ENCODE measurements at regions not wholly inside any gene's neighbourhood (a gene's known extent, or its start where the extent isn't known, plus 50 kb on each side); places are given as distances from the start of the nearest gene placed in this dataset.

GRCh38 chr1:57671750-57672149 is 247.9 kb upstream of the DAB1 start:
- TF ChIP-seq FOSL1 (IDR thresholded peaks at IDR 0.05; ENCODE audit: low read depth) (no peak), CBX3 (IDR thresholded peaks at IDR 0.05; ENCODE audit: low read depth) (no peak), ZFX (IDR thresholded peaks at IDR 0.05) (no peak), EGR1 (IDR thresholded peaks at IDR 0.05; ENCODE audit: low read depth) (no peak), YY1 (IDR thresholded peaks at IDR 0.05; ENCODE audit: extremely low read depth, insufficient replicate concordance, low read depth, low read length) (no peak), POLR2AphosphoS5 (IDR thresholded peaks at IDR 0.05; ENCODE audit: low read depth, low read length) (no peak), JUND (IDR thresholded peaks at IDR 0.05) (no peak), SP1 (IDR thresholded peaks at IDR 0.05; ENCODE audit: low read depth) (no peak)
- TF ChIP-seq, protein P1, sequence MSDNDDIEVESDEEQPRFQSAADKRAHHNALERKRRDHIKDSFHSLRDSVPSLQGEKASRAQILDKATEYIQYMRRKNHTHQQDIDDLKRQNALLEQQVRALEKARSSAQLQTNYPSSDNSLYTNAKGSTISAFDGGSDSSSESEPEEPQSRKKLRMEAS (IDR thresholded peaks at IDR 0.05): no peak
- TF ChIP-seq, protein P2, sequence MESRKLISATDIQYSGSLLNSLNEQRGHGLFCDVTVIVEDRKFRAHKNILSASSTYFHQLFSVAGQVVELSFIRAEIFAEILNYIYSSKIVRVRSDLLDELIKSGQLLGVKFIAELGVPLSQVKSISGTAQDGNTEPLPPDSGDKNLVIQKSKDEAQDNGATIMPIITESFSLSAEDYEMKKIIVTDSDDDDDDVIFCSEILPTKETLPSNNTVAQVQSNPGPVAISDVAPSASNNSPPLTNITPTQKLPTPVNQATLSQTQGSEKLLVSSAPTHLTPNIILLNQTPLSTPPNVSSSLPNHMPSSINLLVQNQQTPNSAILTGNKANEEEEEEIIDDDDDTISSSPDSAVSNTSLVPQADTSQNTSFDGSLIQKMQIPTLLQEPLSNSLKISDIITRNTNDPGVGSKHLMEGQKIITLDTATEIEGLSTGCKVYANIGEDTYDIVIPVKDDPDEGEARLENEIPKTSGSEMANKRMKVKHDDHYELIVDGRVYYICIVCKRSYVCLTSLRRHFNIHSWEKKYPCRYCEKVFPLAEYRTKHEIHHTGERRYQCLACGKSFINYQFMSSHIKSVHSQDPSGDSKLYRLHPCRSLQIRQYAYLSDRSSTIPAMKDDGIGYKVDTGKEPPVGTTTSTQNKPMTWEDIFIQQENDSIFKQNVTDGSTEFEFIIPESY (IDR thresholded peaks at IDR 0.05; ENCODE audit: extremely low read depth, insufficient replicate concordance, low read length): no peak
- Histone ChIP-seq H3K9me2 (ENCODE audit: insufficient read depth) (no peaks in the 10 kb centered on the region), H3K9me3 (ENCODE audit: control insufficient read depth in 1 of 2, insufficient read depth in 1 of 2, low read depth in 1 of 2, low read length in 2 of 2) (no peaks in the 10 kb centered on the region), H3K4me2 (ENCODE audit: low read length) (no peak overlapping the region), H4K20me1 (ENCODE audit: insufficient read depth) (no peaks in the 10 kb centered on the region), H3K4me1 (ENCODE audit: control insufficient read depth in 1 of 2, insufficient read depth in 2 of 2, low read length in 2 of 2) (no peaks in the 10 kb centered on the region), H3K4me3 (replicated peaks in 1 of 2; ENCODE audit: low read depth in 1 of 2, low read length in 2 of 2) (no peak overlapping the region), H3K27ac (ENCODE audit: low read depth, low read length) (no peak overlapping the region), H3K27me3 (ENCODE audit: insufficient read depth, low read length) (no peaks in the 10 kb centered on the region), H3K9ac (ENCODE audit: low read length) (no peak overlapping the region), H3K79me2 (ENCODE audit: insufficient read depth, low read length) (no peaks in the 10 kb centered on the region), H2AFZ (ENCODE audit: low read depth, low read length, poor library complexity, severe bottlenecking) (no peak overlapping the region), H3K36me3 (ENCODE audit: control insufficient read depth in 1 of 2, insufficient read depth in 2 of 2, low read length in 2 of 2) (no peaks in the 10 kb centered on the region)
- ChIA-PET RAD21 (ENCODE audit: low non-redundant PET in 1 of 2, low total read pairs in 2 of 2, uncharacterized antibody in 2 of 2, unreplicated experiment in 2 of 2) (no interaction called here), CTCF (no interaction called here), POLR2A (no interaction called here)
- BruUV-seq (replicated peaks): no TSS peak
- ATAC-seq (no peak), DNase-seq (ENCODE audit: low read depth, low spot score) (no peak)
- intact Hi-C loops (cut with micrococcal nuclease): no loop called here

DNA sequence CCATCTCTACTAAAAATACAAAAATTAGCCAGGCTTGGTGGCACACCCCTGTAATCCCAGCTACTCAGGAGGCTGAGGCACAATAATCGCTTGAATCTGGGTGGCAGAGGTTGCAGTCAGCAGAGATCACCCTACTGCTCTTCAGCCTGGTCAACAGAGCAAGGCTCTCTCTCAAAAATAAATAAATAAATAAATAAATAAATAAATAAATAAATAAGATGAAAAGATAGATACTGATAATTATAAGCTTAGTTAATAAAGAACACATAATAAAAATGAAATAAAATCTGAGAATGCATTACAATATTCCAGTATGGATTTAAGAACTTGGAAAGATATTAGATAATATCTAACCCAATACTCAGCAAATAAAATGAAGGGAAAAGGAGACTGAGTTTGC is 235.9 kb upstream of the DAB1 start:
- BruUV-seq (replicated peaks): no TSS peak
- POLR2A ChIA-PET: no interaction called here

More for the DNA sequence above, 235.9 kb upstream of the DAB1 start:
- Histone ChIP-seq H3K79me2 (ENCODE audit: insufficient read depth, low read length) (no peaks in the 10 kb centered on the region), H3K9ac (ENCODE audit: low read length) (no peak overlapping the region), H2AFZ (ENCODE audit: low read depth, low read length, poor library complexity, severe bottlenecking) (no peak overlapping the region), H3K4me2 (ENCODE audit: low read length) (no peak overlapping the region), H3K27me3 (ENCODE audit: insufficient read depth, low read length) (no peaks in the 10 kb centered on the region), H3K4me1 (ENCODE audit: control insufficient read depth in 1 of 2, insufficient read depth in 2 of 2, low read length in 2 of 2) (no peaks in the 10 kb centered on the region), H3K27ac (ENCODE audit: low read depth, low read length) (no peak overlapping the region), H3K4me3 (replicated peaks in 1 of 2; ENCODE audit: low read depth in 1 of 2, low read length in 2 of 2) (no peak overlapping the region), H3K36me3 (ENCODE audit: control insufficient read depth in 1 of 2, insufficient read depth in 2 of 2, low read length in 2 of 2) (no peaks in the 10 kb centered on the region), H3K9me3 (ENCODE audit: control insufficient read depth in 1 of 2, insufficient read depth in 1 of 2, low read depth in 1 of 2, low read length in 2 of 2) (no peaks in the 10 kb centered on the region), H4K20me1 (ENCODE audit: insufficient read depth) (no peaks in the 10 kb centered on the region), H3K9me2 (ENCODE audit: insufficient read depth) (no peaks in the 10 kb centered on the region)
- ATAC-seq (no peak), DNase-seq (ENCODE audit: low read depth, low spot score) (no peak)
- intact Hi-C loops (cut with micrococcal nuclease): no loop called here
- ChIA-PET RAD21 (ENCODE audit: low non-redundant PET in 1 of 2, low total read pairs in 2 of 2, uncharacterized antibody in 2 of 2, unreplicated experiment in 2 of 2) (no interaction called here), CTCF (no interaction called here)
- TF ChIP-seq EGR1 (IDR thresholded peaks at IDR 0.05; ENCODE audit: low read depth) (no peak), JUND (IDR thresholded peaks at IDR 0.05) (no peak), ELF1 (IDR thresholded peaks at IDR 0.05; ENCODE audit: borderline replicate concordance, low read depth) (no peak), ZNF274 (IDR thresholded peaks at IDR 0.05; ENCODE audit: low read depth, low read length) (no peak), SIN3A (IDR thresholded peaks at IDR 0.05; ENCODE audit: low read depth) (no peak), FOSL1 (IDR thresholded peaks at IDR 0.05; ENCODE audit: low read depth) (no peak), POLR2AphosphoS5 (IDR thresholded peaks at IDR 0.05; ENCODE audit: low read depth, low read length) (no peak), YY1 (IDR thresholded peaks at IDR 0.05; ENCODE audit: extremely low read depth, insufficient replicate concordance, low read depth, low read length) (no peak), RAD21 (IDR thresholded peaks at IDR 0.05; ENCODE audit: low read depth) (no peak), EZH2phosphoT487 (IDR thresholded peaks at IDR 0.05; ENCODE audit: borderline replicate concordance) (no peak)
- TF ChIP-seq, protein P3, sequence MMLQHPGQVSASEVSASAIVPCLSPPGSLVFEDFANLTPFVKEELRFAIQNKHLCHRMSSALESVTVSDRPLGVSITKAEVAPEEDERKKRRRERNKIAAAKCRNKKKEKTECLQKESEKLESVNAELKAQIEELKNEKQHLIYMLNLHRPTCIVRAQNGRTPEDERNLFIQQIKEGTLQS (IDR thresholded peaks at IDR 0.05): no peak
- TF ChIP-seq, protein P1 (IDR thresholded peaks at IDR 0.05): no peak
